SIG-M5 (cell line): ENCODE measurements at regions not wholly inside any gene's neighbourhood (a gene's known extent, or its start where the extent isn't known, plus 50 kb on each side); places are given as distances from the start of the nearest gene placed in this dataset.

Experiments used
- DNase-seq: peaks from one replicate; lab custom pipeline; 2025; lab: John Stamatoyannopoulos, UW

DNA sequence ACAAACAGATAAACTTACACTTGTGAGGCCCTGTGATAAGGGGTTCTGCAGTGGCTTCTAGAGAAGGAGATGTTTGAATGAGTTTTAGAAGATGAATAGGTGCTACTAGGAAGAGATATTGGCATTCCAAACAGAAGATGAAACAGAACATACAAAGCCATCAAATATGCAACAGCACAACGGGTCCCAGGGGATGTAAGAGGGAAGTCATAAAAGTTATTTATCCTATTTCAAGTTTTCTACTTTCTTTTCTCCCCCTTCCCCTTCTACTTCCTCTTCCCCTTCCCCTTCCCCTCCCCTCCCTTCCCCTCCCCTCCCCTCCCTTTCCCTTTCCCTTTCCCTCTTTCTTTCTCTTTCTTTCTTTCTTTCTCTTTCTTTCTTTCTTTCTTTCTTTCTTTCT lies 94.9 kb upstream of the CADM1 start:
- no peak for DNase-seq

GRCh38 chr11:115598257-115598901 lies 94.2 kb upstream of the CADM1 start:
- DNase-seq: no peak

DNA sequence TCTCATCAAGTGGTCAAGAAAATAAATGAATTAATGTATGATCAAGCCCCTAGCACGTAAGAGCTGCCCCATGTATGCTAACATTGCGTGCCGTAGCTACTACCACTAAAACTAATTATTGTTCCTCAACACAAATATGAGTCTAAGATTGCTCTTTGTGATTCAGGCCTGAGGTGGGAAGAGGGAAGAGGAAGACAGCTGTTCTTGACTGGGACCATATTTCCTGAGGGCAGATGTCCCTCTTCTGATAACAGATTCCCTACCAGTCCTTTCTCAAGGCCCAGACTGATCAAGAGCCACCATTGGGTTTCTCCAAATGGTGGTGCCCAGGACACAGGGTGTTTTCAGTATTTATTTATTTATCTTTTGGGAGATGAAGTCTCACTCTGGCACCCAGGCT lies 87.2 kb upstream of the CADM1 start:
- DNase-seq: no peak

GRCh38 chr11:115590254-115590653 lies 86.0 kb upstream of the CADM1 start:
- no peak for DNase-seq

- no peak for DNase-seq
Measured at GRCh38 chr11:115587718-115588342, 83.6 kb upstream of the CADM1 start.

- no peak for DNase-seq
Measured at GRCh38 chr11:115585361-115586024, 81.3 kb upstream of the CADM1 start.

GRCh38 chr11:115581871-115582639 lies 77.8 kb upstream of the CADM1 start:
- no peak for DNase-seq

DNA sequence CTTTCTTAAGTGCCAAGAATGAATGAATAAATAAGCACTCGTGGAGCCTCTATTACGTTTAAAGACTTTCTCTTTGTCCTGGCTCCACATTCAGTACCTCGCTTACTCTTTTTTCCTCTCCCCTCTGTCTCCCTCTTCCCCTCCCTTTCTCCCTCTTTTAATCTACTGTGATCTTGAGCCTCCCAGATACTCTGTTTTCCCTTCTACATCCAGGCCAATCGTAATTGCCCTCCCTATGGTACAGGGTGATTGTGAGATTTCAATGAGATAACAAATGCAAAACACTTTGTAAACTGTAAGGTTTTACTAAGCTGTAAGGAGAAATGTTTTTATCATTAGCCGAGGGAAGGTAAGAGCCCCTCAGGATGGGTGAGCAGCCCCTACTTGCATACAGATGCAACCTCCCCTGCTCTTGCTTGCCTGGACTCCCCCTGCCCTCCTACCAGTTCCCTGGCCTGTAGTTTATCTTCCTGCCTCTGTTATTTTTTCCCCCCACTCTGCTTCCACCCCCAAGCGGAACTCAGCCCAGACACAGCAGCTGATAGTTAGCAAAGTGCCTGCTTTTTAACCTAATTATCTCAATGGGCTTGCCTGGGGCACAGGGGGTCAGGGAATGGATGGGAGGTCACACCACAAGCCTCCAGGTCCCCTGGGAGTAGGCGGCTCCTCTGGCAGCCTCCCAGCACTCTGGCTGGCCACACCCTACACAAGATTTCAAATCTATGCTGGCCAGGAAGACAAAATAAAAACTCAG lies 76.9 kb upstream of the CADM1 start:
- DNase-seq: no peak

GRCh38 chr11:115580416-115580815 lies 76.2 kb upstream of the CADM1 start:
- no peak for DNase-seq

DNA sequence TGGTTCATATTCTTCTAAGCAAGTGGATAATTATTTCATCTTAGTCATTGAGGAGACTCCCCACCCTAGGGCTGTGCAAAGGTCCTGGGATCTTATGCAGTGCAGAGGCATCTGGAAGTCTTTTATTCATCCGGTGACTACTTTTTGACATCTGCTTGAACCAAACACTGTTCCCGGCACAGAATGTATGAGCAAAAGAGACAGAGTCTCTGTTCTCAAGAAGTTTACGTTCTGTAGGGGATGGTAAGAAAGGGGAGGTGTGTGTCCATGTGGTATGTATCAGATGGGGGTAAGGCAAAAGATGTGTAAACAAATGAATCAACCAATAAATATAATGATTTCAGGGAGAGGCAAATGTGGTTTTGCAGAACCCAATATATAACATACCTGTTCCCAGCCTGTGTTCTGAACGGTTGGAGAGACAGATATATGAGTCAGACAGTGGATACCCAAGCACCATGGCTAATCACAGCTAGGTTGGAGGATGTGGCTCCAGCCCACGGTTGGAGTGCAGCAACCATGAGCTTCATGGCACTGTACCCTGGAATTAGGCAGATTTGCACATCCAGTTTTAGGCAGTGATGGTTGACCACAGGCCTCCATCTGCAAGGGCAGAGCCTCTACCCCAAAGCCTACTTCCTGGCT lies 75.1 kb upstream of the CADM1 start:
- DNase-seq: no peak

- no peak for DNase-seq
Measured at GRCh38 chr11:115578275-115578674, 74.1 kb upstream of the CADM1 start.

- no peak for DNase-seq
Measured at GRCh38 chr11:115577701-115578100, 73.5 kb upstream of the CADM1 start.

- no peak for DNase-seq
Measured at GRCh38 chr11:115576606-115577380, 72.6 kb upstream of the CADM1 start.

- no peak for DNase-seq
Measured at GRCh38 chr11:115572551-115572950, 68.3 kb upstream of the CADM1 start.

DNA sequence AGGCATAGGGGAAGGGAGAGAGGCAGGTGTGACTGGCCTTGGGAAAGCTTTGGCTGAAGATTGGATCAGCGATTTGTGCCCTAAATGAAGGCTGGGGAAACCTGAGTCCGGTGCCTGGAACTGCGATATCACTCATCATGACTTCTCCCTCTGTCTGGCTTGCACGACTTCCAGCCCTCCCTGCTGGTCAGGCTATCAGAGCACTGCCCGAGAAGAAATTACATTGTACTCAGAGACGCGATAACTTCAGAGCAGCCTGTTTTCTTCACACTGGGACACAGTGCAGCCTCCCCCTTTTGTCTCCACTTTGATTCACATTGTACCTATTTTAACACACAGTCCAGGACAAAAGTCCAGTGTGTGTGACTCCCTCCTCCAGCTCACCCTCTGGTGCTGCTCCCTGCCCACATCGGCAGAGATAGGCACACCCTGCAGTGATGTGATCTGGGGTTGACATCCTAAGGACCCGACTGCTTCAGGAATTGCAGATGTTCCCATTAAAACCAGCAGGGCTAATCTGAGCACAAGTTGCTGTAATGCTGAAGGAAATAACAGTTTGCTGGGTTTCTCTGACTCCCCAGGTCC lies 62.1 kb upstream of the CADM1 start:
- no peak for DNase-seq

DNA sequence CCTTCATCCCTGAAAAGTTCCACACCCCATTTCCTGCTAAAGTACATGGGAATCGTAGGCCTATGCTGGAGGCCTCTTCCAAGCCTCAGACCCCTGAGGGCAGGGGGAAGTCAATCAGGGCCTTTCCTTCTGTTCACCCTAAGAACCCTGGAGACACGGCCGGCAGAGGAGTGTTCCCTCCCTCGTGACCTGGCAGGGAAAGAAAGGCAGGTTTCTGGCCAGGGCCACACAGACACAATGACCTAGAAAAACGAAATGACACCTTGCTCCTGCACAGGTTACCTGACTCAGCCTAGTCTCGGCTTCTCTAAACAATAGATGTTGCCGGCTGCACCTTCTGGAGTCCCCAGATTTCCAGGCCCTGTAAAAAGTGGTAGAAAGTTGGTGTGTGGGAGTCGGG lies 60.6 kb upstream of the CADM1 start:
- DNase-seq: no peak

- DNase-seq: no peak
Measured at GRCh38 chr11:115561116-115561515, 56.9 kb upstream of the CADM1 start.

DNA sequence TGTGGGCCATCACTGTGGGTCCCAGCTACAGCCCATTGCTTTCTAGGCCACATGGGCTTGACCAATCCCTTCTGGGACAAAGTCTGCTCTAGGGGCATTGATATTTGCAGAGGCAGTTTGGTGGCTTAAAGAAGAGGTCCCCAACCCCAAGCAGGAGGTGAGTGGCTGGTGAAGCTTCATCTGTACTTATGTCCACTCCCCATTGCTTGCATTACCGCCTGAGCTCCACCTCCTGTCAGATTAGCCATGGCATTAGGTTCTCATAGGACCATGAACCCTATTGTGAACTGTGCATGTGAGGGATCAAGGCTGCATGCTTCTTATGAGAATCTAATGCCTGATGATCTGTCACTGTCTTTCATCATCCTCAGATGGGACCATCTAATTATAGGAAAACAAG lies 54.4 kb upstream of the CADM1 start:
- DNase-seq: no peak

DNA sequence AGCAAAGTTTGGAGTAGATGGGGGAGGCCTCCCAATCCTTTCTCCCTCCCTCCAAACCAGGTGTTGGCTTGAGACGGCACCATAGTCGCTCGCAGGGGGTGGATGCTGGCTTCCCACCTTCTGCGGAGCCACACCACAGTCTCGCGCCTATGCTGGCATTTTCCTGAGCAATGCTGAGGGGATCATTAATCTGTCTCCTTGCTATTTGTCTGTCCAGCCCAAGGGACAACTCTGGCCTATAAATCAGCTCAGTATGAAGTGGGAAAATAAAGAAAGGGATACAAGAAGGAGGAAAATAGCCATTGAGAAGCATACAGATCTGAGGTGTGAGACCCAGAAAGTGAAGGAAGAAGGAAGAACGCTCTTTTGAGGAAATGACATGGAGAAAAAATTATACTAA lies 53.5 kb upstream of the CADM1 start:
- no peak for DNase-seq

GRCh38 chr11:115556984-115557383 lies 52.8 kb upstream of the CADM1 start:
- DNase-seq: no peak
